ENCODE measurements at regions not wholly inside any gene's neighbourhood (a gene's known extent, or its start where the extent isn't known, plus 50 kb on each side); places are given as distances from the start of the nearest gene placed in this dataset.

DNA sequence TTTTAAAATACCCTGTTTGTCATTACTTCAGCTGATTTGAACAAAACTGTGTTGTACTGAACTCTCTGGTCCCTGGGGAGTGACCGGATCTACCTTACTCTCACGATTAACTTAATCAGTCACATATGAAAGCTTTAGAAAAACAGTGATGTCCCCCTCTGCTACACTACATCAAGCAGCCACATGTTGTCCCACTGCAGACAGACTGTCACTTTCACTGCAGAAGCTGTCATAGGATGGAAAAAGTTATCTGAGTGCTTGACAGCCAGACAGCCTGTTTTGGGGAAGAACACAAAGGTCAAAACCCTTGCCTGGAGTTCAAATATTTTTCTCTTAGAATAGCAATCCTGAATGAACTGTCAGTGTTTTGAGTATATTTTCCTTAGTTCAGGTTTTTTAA lies 546.4 kb downstream of the DTWD2 start:
- 70 to 88% methylated on average over 2 of the region's 2 CpGs for WGBS, 2 donors
- no peak for DNase-seq
- Histone ChIP-seq H3K9me3 (no peaks in the 10 kb centered on the region), H3K36me3 (no peaks in the 10 kb centered on the region), H3K27ac (no peak overlapping the region), H3K4me1 (no peaks in the 10 kb centered on the region), H3K4me3 (no peak overlapping the region), H3K27me3 (no peaks in the 10 kb centered on the region)
- intact Hi-C loops (cut with DNase I), result no loop called here
- no peak for TF ChIP-seq POLR2A (IDR thresholded peaks at IDR 0.05)
- TF ChIP-seq, protein P1, sequence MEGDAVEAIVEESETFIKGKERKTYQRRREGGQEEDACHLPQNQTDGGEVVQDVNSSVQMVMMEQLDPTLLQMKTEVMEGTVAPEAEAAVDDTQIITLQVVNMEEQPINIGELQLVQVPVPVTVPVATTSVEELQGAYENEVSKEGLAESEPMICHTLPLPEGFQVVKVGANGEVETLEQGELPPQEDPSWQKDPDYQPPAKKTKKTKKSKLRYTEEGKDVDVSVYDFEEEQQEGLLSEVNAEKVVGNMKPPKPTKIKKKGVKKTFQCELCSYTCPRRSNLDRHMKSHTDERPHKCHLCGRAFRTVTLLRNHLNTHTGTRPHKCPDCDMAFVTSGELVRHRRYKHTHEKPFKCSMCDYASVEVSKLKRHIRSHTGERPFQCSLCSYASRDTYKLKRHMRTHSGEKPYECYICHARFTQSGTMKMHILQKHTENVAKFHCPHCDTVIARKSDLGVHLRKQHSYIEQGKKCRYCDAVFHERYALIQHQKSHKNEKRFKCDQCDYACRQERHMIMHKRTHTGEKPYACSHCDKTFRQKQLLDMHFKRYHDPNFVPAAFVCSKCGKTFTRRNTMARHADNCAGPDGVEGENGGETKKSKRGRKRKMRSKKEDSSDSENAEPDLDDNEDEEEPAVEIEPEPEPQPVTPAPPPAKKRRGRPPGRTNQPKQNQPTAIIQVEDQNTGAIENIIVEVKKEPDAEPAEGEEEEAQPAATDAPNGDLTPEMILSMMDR (IDR thresholded peaks at IDR 0.05), result no peak

DNA sequence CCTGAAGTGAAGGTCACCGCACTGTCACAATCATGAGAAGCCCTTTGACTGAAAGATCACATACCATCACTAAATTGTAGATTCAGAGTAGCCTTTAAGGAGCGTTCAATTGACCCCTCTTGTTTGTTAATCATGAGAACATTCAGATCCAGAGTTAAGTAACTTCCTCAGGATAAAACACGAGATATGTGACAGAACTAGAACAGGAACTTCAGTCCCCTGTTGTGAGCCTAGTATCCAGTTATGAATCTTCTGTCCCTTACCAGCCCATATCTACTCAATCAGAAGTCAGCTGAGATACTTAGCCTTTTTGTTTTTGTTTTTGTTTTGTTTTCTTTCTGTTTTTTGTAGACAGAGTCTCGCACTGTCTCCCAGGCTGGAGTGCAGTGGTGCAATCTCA lies 547.3 kb downstream of the DTWD2 start:
- whole genome bisulfite sequencing, 2 donors, result 77 to 90% methylated on average over 4 of the region's 4 CpGs
- H3K36me3 ChIP-seq, result no peaks in the 10 kb centered on the region
- H3K4me1 ChIP-seq, result no peaks in the 10 kb centered on the region
- H3K9me3 ChIP-seq, result no peaks in the 10 kb centered on the region
- TF ChIP-seq, protein P1 (IDR thresholded peaks at IDR 0.05), result no peak
- H3K27ac ChIP-seq, result no peak overlapping the region
- DNase-seq, result no peak
- no peak overlapping the region for H3K4me3 ChIP-seq
- H3K27me3 ChIP-seq, result no peaks in the 10 kb centered on the region
- intact Hi-C loops (cut with DNase I), result no loop called here

DNA sequence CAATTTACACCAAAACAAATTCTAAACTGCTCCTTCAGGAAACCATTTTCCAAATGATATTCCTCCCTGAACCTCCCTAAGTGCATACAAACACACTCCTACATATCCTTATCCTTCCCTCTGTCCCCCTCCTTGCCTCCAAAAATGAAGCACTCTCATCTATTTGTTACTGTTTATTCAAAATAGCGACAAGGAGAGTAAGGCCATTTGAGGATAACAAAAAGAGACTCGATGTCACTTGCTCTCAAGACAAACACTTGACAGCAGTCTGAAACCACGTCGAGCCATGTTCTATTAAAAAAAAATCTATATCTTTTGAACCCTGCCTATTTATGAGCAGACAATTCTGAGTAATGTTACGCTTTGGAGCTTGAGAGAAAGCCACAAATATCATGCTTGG lies 547.9 kb downstream of the DTWD2 start:
- no peak for TF ChIP-seq POLR2A (IDR thresholded peaks at IDR 0.05)
- TF ChIP-seq, protein P1 (IDR thresholded peaks at IDR 0.05), result no peak
- Histone ChIP-seq H3K27ac (no peak overlapping the region), H3K27me3 (no peaks in the 10 kb centered on the region), H3K9me3 (no peaks in the 10 kb centered on the region), H3K4me3 (no peak overlapping the region), H3K4me1 (no peaks in the 10 kb centered on the region), H3K36me3 (no peaks in the 10 kb centered on the region)
- DNase-seq, result no peak
- 45 to 59% methylated on average over 5 of the region's 5 CpGs for WGBS, 2 donors
- intact Hi-C loops (cut with DNase I), result no loop called here

DNA sequence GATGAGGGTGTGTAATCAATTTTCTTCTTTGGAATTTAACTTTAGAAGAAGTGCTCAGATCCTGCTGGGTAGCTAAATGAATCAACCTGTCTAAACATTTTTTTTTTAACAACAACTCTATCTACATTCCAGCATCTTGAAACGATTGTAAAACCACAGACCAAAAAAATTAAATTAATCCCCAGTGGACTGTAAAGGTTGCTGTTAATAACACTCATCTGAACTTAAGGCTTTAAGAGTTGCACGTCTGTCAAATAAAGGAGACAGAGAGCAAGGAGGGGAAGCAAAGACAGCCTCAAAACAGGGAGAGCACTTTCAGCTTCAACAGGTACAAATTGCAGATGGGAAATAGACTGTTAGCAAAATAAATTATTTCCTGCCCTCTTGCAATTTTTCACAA lies 548.5 kb downstream of the DTWD2 start:
- Histone ChIP-seq H3K4me3 (no peak overlapping the region), H3K4me1 (no peaks in the 10 kb centered on the region), H3K27ac (no peak overlapping the region), H3K36me3 (no peaks in the 10 kb centered on the region), H3K27me3 (no peaks in the 10 kb centered on the region), H3K9me3 (no peaks in the 10 kb centered on the region)
- 13 to 15% methylated on average over 2 of the region's 2 CpGs for WGBS, 2 donors
- intact Hi-C loops (cut with DNase I), result no loop called here
- TF ChIP-seq POLR2A (IDR thresholded peaks at IDR 0.05), result no peak
- TF ChIP-seq, protein P1 (IDR thresholded peaks at IDR 0.05), result no peak
- DNase-seq, result no peak

DNA sequence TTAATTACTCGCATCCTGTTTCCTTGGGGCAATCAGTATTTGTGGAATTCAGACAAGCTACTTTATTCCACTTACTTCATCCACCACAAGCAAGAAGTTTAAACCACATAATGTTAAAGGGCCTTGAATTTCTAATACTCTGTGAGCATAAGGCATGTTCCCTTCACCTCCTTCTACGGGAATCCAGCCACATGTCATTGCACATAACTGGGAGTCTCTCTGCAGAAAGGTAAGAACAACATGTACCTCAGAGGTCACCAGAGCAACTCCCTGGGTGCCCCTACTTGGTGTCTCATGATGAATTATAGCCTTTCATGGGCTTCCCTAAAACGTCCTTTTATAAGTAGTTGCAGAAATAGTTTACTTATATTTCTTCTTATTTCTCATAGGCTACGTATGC lies 553.2 kb downstream of the DTWD2 start:
- no peaks in the 10 kb centered on the region for H3K27me3 ChIP-seq
- WGBS, 2 donors, result 60 to 64% methylated on average over 4 of the region's 4 CpGs
- H3K9me3 ChIP-seq, result no peaks in the 10 kb centered on the region
- H3K4me1 ChIP-seq, result no peaks in the 10 kb centered on the region
- no peaks in the 10 kb centered on the region for H3K36me3 ChIP-seq
- DNase-seq, result no peak
- no peak for TF ChIP-seq POLR2A (IDR thresholded peaks at IDR 0.05)
- TF ChIP-seq, protein P1 (IDR thresholded peaks at IDR 0.05), result no peak
- H3K27ac ChIP-seq, result no peak overlapping the region
- H3K4me3 ChIP-seq, result no peak overlapping the region
- intact Hi-C loops (cut with DNase I), result no loop called here
